HG02840 (cell line): ENCODE measurements at regions not wholly inside any gene's neighbourhood (a gene's known extent, or its start where the extent isn't known, plus 50 kb on each side); places are given as distances from the start of the nearest gene placed in this dataset.
"Not testable (repeated sequence)": the region's sequence is repeated elsewhere in the genome, so short reads cannot be mapped to it uniquely, and the experiment has no call there.

ENCODE experiments used
- ATAC-seq: cut with Tn5 transposase; IDR thresholded peaks from one replicate; pipeline ENCODE4 v1.9.1; 2021; ENCODE audit warnings: mild to moderate bottlenecking, moderate library complexity, moderate number of reproducible peaks; ENCODE audit not compliant: unreplicated experiment, low FRiP score

- ATAC-seq, result no peak
These were observed 847.7 kb downstream of the NCAM2 start for GRCh38 chr21:21845901-21846300.

- no peak for ATAC-seq
These were observed 853.0 kb downstream of the NCAM2 start for GRCh38 chr21:21851205-21851604.

GRCh38 chr21:21851657-21852056, 853.4 kb downstream of the NCAM2 start:
- no peak for ATAC-seq

GRCh38 chr21:21858502-21859334, 860.5 kb downstream of the NCAM2 start:
- ATAC-seq, result no peak

- ATAC-seq, result no peak
These were observed 862.7 kb downstream of the NCAM2 start for GRCh38 chr21:21860888-21861287.

GRCh38 chr21:21864321-21864840, 866.2 kb downstream of the NCAM2 start:
- no peak for ATAC-seq

- no peak for ATAC-seq
These were observed 899.2 kb downstream of the NCAM2 start for GRCh38 chr21:21897275-21897883.

GRCh38 chr21:21898801-21899200, 900.6 kb downstream of the NCAM2 start:
- no peak for ATAC-seq

GRCh38 chr21:21902416-21902815, 904.2 kb downstream of the NCAM2 start:
- not testable (repeated sequence) for ATAC-seq

GRCh38 chr21:21907271-21907670, 909.1 kb downstream of the NCAM2 start:
- ATAC-seq, result no peak

- no peak for ATAC-seq
These were observed 917.6 kb downstream of the NCAM2 start for GRCh38 chr21:21915816-21916215.

GRCh38 chr21:21921410-21922232, 923.4 kb downstream of the NCAM2 start:
- no peak for ATAC-seq

- no peak for ATAC-seq
These were observed 931.0 kb downstream of the NCAM2 start for GRCh38 chr21:21929226-21929625.

- ATAC-seq, result no peak
These were observed 931.6 kb downstream of the NCAM2 start for GRCh38 chr21:21929789-21930188.

- no peak for ATAC-seq
These were observed 954.4 kb downstream of the NCAM2 start for GRCh38 chr21:21952566-21952965.

GRCh38 chr21:21955204-21955603, 957.0 kb downstream of the NCAM2 start:
- no peak for ATAC-seq

GRCh38 chr21:21957490-21957889, 959.3 kb downstream of the NCAM2 start:
- no peak for ATAC-seq

- ATAC-seq, result no peak
These were observed 965.7 kb downstream of the NCAM2 start for GRCh38 chr21:21963911-21964310.

- ATAC-seq, result no peak
These were observed 970.6 kb downstream of the NCAM2 start for GRCh38 chr21:21968810-21969209.

GRCh38 chr21:21969211-21969610, 971.0 kb downstream of the NCAM2 start:
- no peak for ATAC-seq

- no peak for ATAC-seq
These were observed 973.2 kb downstream of the NCAM2 start for GRCh38 chr21:21971384-21971783.
